Activated CD4-positive, alpha-beta memory T cell treated with anti-CD3 and anti-CD28 coated beads for 36 hours (primary cell): ENCODE measurements at regions not wholly inside any gene's neighbourhood (a gene's known extent, or its start where the extent isn't known, plus 50 kb on each side); places are given as distances from the start of the nearest gene placed in this dataset.
"Not testable (repeated sequence)": the region's sequence is repeated elsewhere in the genome, so short reads cannot be mapped to it uniquely, and the experiment has no call there.

ENCODE experiments used
- CTCF ChIA-PET: fragments of 350-600 bp; sonication (Branson Sonifier 250); formaldehyde crosslinking; loops from one replicate; lab custom pipeline; 2021; ENCODE audit warnings: antibody characterized with exemption, inconsistent platforms; lab: Charles Lee
- POLR2A ChIA-PET: fragments of 350-600 bp; sonication (Branson Sonifier 250); formaldehyde crosslinking; loops from one replicate; lab custom pipeline; 2021; ENCODE audit warnings: antibody characterized with exemption; lab: Charles Lee
- DNase-seq: peaks from one replicate; pipeline ENCODE4 v3.0.0-alpha.2; 2020
- H3K27ac Mint-ChIP-seq: one replicate; pipeline ENCODE4 v1.8.0; 2021; ENCODE audit warnings: mixed read lengths
- H3K27me3 Mint-ChIP-seq: one replicate; pipeline ENCODE4 v1.8.0; 2021; ENCODE audit warnings: mixed read lengths
- H3K36me3 Mint-ChIP-seq: one replicate; pipeline ENCODE4 v1.8.0; 2021; ENCODE audit warnings: mixed read lengths
- H3K4me1 Mint-ChIP-seq: one replicate; pipeline ENCODE4 v1.8.0; 2021; ENCODE audit warnings: low read depth, mixed read lengths
- H3K4me3 Mint-ChIP-seq: one replicate; pipeline ENCODE4 v1.8.0; 2021; ENCODE audit warnings: mild to moderate bottlenecking, mixed read lengths
- H3K9me3 Mint-ChIP-seq: one replicate; pipeline ENCODE4 v1.8.0; 2021; ENCODE audit warnings: mixed read lengths
- intact Hi-C: fragments of 100-400 bp; cut with micrococcal nuclease; formaldehyde crosslinking; loops from one replicate; pipeline ENCODE4 v1.15.1; 2023

DNA sequence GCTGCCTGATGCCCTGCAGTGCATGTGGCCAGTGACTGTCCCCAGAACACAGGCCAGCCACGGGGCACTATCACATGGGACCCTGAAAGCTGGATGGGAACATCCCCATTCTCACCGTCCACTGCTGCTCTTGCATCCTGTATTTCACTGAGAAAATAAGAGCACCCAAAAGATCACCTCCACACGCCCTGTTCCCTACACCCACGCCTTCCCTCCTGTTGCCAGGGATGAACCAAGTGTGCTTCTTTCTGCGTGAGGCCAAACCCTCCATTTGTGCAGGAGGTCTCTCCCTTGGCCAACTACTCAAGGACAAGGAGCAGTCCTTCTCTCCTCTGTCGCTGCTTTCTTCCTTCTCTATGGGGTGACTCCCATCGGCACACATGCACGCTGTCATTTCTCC lies 118.3 kb downstream of the LRRC37A3 start:
- H3K36me3 Mint-ChIP-seq: peaks cover 14% of the 10 kb centered on the region
- DNase-seq, intact Hi-C loops, H3K4me3 Mint-ChIP-seq, POLR2A ChIA-PET, H3K4me1 Mint-ChIP-seq, H3K9me3 Mint-ChIP-seq, CTCF ChIA-PET, H3K27me3 Mint-ChIP-seq, H3K27ac Mint-ChIP-seq: not testable (repeated sequence)

DNA sequence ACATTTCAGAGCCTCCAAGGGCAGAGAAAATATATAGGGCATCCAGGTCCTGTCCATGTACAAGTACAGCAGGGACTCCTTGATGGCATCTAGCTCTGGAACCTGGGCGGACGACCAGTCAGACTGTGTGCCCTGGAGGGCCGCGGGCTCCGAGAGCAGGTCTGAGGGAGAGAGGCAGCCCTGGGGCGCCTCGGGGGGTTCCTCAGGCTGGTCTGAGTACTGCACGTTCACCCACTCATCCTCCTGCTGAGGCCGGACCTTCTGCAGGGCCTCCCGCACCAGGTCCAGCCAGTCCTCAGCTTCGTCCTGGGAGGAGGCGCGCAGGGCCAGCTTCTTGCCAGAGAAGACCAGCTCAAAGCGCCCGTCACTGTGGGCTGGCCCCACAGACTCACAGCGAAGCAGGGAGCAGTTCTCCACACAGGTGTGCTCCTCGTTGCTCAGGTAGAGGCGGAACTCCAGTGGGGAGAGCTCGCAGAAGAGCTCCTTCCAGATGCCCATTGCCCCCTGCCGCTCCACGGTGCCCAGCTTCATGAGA lies 118.8 kb downstream of the LRRC37A3 start:
- H3K27me3 Mint-ChIP-seq, DNase-seq, CTCF ChIA-PET, H3K4me3 Mint-ChIP-seq, intact Hi-C loops, H3K27ac Mint-ChIP-seq, H3K4me1 Mint-ChIP-seq, H3K9me3 Mint-ChIP-seq, POLR2A ChIA-PET: not testable (repeated sequence)
- peaks cover 14% of the 10 kb centered on the region for H3K36me3 Mint-ChIP-seq

DNA sequence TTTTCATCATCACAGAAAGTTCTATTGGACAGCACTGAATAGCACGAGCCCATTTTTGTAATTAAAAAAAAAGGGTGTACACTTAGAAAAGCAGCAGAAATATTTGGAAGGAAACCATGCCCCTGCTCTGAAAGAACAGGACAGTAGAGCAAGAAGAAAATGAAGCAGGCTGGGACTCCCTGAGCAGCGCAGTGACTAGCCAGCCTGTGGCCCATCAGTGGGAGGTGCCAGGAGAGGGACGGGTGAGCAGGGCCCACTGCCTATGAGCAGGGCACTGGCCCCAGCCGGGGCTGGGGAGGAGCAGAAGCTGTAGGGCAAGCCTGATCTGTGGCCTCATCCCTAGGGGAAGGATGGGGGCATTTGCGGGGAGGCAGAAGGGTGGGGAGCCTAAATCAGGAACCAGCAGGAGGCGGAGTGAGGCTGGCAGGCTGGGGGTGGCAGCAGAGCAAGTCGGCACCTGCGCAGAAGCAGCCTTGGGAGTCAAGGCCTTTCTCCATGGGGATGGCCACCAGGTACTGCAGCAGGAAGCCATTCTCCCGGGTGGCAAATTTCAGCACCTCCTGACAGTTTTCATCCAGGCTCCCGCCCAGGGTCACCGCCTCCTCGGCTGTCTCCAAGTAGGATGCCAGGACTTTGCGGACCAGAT lies 119.6 kb downstream of the LRRC37A3 start:
- H3K27ac Mint-ChIP-seq, POLR2A ChIA-PET, H3K27me3 Mint-ChIP-seq, CTCF ChIA-PET, H3K4me1 Mint-ChIP-seq, DNase-seq, H3K9me3 Mint-ChIP-seq, intact Hi-C loops, H3K4me3 Mint-ChIP-seq: not testable (repeated sequence)
- peaks cover 14% of the 10 kb centered on the region for H3K36me3 Mint-ChIP-seq

DNA sequence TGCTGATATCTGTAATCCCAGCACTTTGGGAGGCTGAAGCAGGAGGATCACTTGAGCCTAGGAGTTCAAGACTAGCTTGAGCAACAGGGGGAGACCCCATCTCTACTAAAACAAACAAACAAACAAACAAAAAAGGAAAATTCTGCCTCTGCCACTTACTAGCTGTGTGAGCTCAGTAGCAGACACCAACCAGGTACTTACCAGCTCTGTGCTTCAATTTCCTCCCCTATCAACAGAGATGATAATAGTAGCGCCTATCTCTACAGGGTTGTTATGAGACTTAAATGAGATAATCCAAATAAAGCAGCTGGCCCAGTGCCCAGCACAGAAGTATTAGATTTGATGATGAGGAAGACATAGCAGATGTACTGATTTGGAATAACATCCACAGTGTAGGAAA lies 120.3 kb downstream of the LRRC37A3 start:
- H3K4me1 Mint-ChIP-seq, H3K27me3 Mint-ChIP-seq, CTCF ChIA-PET, intact Hi-C loops, DNase-seq, H3K4me3 Mint-ChIP-seq, POLR2A ChIA-PET, H3K9me3 Mint-ChIP-seq, H3K27ac Mint-ChIP-seq: not testable (repeated sequence)
- peaks cover 14% of the 10 kb centered on the region for H3K36me3 Mint-ChIP-seq

DNA sequence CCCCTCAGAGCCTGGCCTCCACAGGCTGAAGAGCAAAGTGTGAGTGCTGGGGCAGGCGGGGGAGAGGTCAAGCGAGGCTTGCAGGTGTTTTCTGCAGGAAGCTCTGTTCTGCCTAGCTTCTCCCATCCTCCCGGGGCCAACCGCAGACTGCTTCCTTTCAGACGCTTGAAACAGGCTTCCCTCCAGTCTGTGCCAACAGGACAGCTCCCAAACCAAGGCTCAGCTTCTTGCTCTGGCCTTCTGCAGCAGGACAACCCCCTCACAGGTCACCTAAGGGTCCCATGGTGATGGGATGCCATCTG lies 120.8 kb downstream of the LRRC37A3 start:
- H3K9me3 Mint-ChIP-seq, intact Hi-C loops, POLR2A ChIA-PET, H3K27ac Mint-ChIP-seq, H3K27me3 Mint-ChIP-seq, DNase-seq, CTCF ChIA-PET, H3K4me1 Mint-ChIP-seq, H3K4me3 Mint-ChIP-seq: not testable (repeated sequence)
- H3K36me3 Mint-ChIP-seq: peaks cover 14% of the 10 kb centered on the region

DNA sequence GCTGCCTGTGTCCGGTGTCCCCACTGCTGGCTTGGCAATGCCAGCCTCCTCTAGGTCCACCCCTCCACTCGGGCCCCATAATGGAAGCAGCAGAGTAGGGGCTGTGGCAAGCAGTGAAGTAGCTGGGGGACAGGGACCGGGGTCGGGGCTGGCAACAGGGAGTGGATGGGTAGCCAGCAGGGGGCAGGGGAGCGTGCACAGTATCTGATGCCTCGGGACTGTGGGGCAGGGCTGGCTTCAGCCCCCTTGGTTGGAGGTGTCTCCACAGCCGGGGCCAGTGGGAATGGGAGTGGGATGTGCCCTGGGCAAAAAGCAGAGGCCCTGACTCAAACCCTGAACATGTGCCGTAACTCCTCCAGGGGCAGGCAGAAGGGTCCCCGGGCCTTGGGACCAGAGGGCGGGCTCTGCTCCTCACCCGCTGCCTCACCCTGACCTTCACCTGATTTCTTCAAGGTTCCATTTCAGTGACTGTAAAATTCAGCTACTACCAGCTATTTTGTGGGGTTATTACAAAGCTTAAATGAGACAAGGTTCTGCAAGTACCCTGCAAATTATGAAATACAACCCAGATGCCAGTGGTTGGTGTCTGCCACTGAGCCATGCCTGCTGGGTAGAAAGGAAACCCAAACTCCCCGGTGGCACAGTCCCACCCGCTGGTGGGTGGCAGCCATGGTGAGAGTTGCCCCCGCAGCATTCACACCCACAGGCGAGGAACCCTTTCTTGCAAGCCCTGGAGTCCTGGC lies 121.4 kb downstream of the LRRC37A3 start:
- POLR2A ChIA-PET, H3K4me3 Mint-ChIP-seq, H3K27ac Mint-ChIP-seq, CTCF ChIA-PET, H3K27me3 Mint-ChIP-seq, H3K9me3 Mint-ChIP-seq, intact Hi-C loops, DNase-seq: not testable (repeated sequence)
- H3K4me1 Mint-ChIP-seq: peaks cover 11% of the 10 kb centered on the region
- peaks cover 11% of the 10 kb centered on the region for H3K36me3 Mint-ChIP-seq

DNA sequence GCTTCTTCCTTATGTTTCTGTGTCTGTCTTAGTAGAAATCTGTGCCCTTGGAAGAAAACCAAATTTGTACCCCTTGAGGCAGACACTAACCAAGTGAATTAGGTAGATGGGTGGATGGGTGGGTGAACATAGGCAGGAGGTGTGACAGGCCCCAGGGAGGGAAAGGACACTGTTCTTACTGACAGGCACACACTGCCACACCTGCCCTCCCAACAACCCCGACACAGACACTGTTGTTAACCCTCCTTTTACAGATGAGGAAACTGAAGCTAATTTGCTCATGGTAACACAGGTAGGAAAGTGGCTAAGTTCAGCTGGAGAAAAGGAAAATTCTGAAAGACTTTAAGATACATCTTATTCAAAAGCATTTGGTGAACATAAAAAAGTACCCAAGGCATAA lies 123.9 kb downstream of the LRRC37A3 start:
- CTCF ChIA-PET: not testable (repeated sequence)

DNA sequence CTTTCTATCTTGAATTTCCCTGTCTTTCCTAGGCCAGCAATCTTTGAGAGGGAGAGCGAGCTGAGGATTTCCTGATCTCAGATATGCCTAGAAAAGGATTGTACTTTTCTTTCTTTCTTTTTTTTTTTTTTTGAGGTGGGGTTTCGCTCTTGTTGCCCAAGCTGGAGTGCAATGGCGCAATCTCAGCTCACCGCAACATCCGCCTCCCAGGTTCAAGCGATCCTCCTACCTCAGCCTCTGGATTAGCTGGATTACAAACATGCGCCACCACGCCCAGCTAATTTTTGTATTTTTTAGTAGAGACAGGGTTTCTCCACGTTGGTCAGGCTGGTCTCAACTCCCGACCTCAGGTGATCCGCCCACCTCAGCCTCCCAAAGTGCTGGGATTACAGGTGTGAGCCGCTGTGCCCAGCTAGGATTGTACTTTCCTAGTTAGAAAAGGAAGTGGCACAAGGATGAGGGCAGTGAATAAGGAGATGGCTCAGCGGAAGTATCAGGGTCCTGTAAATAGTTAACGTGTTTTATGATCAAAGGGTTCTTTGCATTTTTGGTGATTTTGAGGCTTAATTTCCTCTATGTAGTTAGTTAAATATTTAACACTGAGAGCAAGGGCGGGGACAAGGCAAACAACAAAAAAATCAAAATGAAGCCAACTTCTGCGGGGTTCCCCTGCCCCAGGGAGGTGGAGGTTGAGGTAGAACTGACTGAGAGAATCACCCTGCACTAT lies 124.6 kb downstream of the LRRC37A3 start:
- H3K4me3 Mint-ChIP-seq, intact Hi-C loops, POLR2A ChIA-PET, DNase-seq, H3K27me3 Mint-ChIP-seq, CTCF ChIA-PET, H3K36me3 Mint-ChIP-seq, H3K9me3 Mint-ChIP-seq, H3K27ac Mint-ChIP-seq: not testable (repeated sequence)
- peaks cover 18% of the 10 kb centered on the region for H3K4me1 Mint-ChIP-seq

More for the DNA sequence above, 123.9 kb downstream of the LRRC37A3 start:
- H3K27ac Mint-ChIP-seq, POLR2A ChIA-PET, H3K9me3 Mint-ChIP-seq, DNase-seq, H3K4me3 Mint-ChIP-seq, H3K27me3 Mint-ChIP-seq, intact Hi-C loops, H3K36me3 Mint-ChIP-seq: not testable (repeated sequence)
- peaks cover 18% of the 10 kb centered on the region for H3K4me1 Mint-ChIP-seq

DNA sequence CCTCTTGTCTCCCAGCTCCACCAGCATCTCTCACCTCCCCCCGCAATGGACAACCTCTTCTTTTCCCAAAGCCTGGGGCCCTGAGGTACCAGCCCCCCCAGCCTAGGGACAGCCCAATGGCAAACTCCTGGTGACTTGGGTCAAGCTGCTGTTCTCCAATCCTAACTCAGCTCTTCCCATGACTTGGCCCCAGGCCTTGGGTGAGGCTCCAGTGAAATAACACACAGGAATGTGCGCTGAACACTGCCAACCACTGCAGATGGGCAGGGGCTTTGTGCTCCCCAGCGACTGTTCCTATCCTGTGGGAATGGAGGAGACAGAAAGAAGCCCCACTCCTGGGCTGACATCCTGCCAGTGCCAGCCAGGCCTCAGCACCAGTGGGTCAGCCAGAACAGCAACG lies 125.2 kb downstream of the LRRC37A3 start:
- H3K4me3 Mint-ChIP-seq, CTCF ChIA-PET, POLR2A ChIA-PET, H3K27me3 Mint-ChIP-seq, DNase-seq, H3K36me3 Mint-ChIP-seq, H3K9me3 Mint-ChIP-seq, H3K27ac Mint-ChIP-seq, intact Hi-C loops: not testable (repeated sequence)
- H3K4me1 Mint-ChIP-seq: peaks cover 18% of the 10 kb centered on the region

DNA sequence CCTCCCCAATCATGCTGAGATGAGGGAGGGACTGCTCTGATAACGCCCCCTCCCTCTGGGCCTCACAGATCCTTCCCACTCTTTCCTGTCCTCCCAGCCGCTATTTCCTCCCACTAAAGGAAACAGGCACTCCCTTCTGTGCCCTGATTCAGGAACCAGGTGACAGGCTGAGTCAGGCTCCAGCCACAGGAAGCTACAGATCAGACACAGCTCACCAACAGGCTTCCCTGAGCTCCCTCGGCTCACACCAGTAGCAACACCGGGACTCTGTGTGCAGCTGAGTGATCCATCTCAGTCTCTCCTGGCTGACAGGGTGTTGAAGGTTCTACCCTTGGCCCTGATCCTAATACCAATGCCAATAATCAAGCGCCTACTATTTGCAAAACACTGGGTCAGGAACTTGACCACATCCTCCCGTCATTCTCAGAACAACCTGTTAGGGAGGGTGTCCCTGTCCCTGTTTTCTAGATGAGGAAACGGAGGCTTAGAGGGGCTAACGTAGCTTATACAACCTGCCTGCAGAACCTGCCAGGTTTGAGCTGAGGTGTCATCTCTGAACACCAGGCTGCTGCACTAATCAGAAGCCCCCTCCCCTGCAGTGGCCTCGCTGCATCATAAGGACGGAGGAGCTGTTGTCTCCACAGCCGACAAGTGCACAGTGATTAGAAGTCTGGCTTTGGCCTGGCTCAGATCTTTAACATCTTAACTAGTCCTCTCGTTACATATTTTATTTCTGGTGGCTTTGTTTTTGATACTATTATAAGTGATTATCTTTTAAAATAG lies 126.3 kb downstream of the LRRC37A3 start:
- CTCF ChIA-PET: interaction anchor here (0.6 kb wide), 1 partner anchor 942 kb away, joined by 3 read pairs; no protein-coding TSS in a partner anchor
- H3K27me3 Mint-ChIP-seq, H3K36me3 Mint-ChIP-seq, POLR2A ChIA-PET, intact Hi-C loops, H3K9me3 Mint-ChIP-seq: not testable (repeated sequence)
- Mint-ChIP-seq H3K4me1 (peaks cover 15% of the 10 kb centered on the region), H3K27ac (peak overlapping the region; percentile 62), H3K4me3 (peak overlapping the region; percentile 32)
- DNase-seq: peak; percentile 71

DNA sequence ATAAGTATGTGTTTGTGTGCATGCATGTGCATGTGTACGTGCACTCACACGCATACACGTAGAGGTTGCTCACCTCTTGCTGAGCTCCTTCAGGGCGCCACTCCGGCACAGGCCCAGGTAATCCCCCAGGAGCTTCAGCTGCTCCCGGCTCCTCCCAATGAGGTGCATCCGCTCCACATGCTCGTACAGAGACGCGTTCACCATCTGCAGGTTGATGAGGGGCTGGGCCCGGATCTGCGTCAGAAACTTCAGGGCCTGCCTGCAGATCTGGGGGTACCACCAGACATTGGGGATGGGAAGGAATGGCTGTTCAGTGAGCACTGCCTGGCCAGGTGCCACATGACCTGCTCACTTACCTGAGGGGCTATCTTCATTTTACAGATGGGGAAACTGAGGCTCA lies 127.0 kb downstream of the LRRC37A3 start:
- CTCF ChIA-PET: not testable (repeated sequence)

DNA sequence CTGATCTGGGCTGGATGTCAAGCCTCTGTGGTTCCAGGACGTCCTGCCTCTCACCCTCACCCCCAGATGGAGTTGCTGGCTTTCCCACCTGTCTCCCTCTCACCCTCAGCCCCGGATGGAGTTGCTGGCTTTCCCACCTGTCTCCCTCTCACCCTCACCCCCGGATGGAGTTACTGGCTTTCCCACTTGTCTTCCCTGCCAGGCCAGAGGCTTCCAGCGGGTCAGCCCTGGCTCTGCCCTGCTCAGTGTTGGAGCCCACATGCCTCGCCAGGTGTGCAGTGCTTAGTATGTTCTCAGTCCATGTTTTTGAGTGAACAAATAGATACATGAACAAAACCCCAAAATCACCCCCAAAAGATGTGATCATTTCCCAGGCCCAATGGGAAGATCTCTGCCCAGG lies 127.6 kb downstream of the LRRC37A3 start:
- peaks cover 15% of the 10 kb centered on the region for H3K4me1 Mint-ChIP-seq
- intact Hi-C loops, CTCF ChIA-PET, DNase-seq, POLR2A ChIA-PET, H3K9me3 Mint-ChIP-seq, H3K4me3 Mint-ChIP-seq, H3K36me3 Mint-ChIP-seq, H3K27me3 Mint-ChIP-seq: not testable (repeated sequence)
- peak overlapping the region; percentile 31 for H3K27ac Mint-ChIP-seq

More for the DNA sequence above, 127.0 kb downstream of the LRRC37A3 start:
- H3K27me3 Mint-ChIP-seq, H3K4me3 Mint-ChIP-seq, H3K36me3 Mint-ChIP-seq, H3K27ac Mint-ChIP-seq, POLR2A ChIA-PET, H3K9me3 Mint-ChIP-seq, intact Hi-C loops, DNase-seq: not testable (repeated sequence)
- H3K4me1 Mint-ChIP-seq: peaks cover 15% of the 10 kb centered on the region
